Midbrain (tissue), 1 donor: ENCODE measurements at regions not wholly inside any gene's neighbourhood (a gene's known extent, or its start where the extent isn't known, plus 50 kb on each side); places are given as distances from the start of the nearest gene placed in this dataset.
"Not testable (repeated sequence)": the region's sequence is repeated elsewhere in the genome, so short reads cannot be mapped to it uniquely, and the experiment has no call there.

Source experiments
- DNase-seq: peaks from one replicate; lab custom pipeline; 2025; lab: John Stamatoyannopoulos, UW

- no peak for DNase-seq
These were observed 373.9 kb downstream of the PIK3C3 start for GRCh38 chr18:42328931-42329330.

DNA sequence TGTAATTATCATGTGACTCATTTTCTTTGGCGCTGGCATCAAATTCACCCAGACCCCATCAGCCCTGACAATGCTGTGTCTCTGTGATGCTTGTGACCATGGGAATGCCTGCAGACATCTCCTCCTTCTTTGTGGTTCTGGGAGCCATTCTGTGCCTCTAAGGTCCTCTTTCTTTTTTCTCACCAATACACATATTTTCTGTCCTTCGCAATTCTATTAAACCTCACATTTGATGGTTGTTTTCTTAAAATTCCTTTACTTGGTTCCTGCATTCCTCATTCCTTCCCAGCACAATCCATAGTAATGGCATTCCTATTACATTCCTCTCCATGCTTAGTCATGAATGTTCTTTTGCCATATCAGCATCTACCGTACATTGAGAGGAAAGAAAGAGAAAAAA is 375.3 kb downstream of the PIK3C3 start:
- no peak for DNase-seq

DNA sequence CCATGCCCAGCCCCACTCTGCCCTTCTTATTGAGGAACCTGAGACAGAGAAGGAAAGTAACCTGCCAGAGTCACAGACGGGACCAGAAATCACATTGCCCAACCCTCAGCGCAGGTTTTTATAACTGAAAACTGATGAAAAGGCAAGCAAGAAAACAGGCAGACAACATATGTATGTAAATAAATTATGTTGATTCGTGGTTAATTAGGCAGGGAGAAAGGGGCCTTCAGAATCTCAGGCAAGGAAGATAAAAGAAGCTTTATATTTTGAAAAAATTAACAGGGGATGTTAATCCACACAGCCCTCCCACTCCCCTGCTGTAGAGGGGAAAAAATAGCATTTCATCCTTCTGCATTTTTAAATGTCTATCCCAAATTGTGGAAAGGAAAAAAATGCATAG is 378.5 kb downstream of the PIK3C3 start:
- no peak for DNase-seq

DNA sequence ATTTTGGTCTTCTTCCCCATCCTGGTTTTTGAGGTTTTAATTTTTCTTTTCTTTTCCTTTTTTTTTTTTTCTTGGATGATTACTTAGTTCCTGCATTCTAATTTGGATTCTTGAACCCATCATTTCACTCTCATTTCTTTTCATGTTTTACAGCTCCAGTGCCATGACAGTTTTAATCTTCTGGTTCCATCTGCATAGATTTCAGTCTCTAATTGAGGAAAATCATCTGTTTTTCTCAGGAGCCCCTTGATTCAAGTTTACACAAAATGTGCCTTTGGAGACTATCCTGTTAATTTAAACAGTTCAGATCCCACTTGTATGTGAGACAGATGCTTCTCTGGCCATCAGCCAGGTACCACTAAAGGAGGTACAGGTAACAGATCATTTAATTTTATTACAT is 379.9 kb downstream of the PIK3C3 start:
- DNase-seq = no peak

GRCh38 chr18:42336139-42336538 is 381.1 kb downstream of the PIK3C3 start:
- no peak for DNase-seq

GRCh38 chr18:42337337-42337736 is 382.3 kb downstream of the PIK3C3 start:
- not testable (repeated sequence) for DNase-seq

DNA sequence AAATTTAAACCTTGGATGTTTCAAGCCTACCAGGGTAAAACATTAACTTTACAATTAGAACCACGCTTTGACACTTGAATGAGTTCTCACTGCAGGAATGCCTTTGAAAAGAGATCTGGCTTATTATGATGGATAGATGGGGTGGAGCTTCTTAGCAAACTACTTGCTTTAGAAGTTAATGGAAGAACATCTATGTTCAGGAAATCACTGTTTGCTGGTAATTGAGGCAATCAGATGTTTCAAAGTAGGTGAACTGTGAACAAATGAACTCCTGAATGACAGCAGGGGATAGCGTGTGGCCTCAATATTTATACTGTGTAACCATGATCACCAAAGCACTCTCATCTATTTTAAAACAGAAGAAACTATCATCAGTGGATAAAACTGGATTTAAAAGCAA is 383.6 kb downstream of the PIK3C3 start:
- peak; percentile 0 for DNase-seq

GRCh38 chr18:42339372-42339771 is 384.3 kb downstream of the PIK3C3 start:
- DNase-seq = peak; percentile 34

GRCh38 chr18:42340423-42341009 is 385.5 kb downstream of the PIK3C3 start:
- no peak for DNase-seq

GRCh38 chr18:42341423-42341822 is 386.4 kb downstream of the PIK3C3 start:
- DNase-seq = no peak

DNA sequence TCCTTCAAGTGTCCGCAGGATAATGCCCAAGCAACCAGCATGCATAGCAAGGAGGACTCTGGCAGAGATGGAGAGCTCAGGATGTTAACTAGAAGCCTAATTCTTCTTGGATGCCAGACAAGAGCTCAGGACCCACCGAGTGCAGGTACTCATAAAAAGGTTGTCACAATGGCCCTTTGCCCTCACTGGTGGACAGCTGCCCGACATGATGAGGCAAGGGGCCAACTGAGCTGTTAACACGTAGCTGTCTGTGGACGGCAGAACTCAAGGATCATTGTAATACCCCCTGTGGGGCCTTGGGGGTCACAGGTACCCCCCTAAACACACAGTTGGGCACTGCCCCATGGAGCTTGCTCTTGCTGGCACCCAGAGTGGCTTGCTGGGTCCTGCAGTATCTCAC is 393.7 kb downstream of the PIK3C3 start:
- DNase-seq = no peak

GRCh38 chr18:42351455-42351854 is 396.4 kb downstream of the PIK3C3 start:
- no peak for DNase-seq

GRCh38 chr18:42360716-42361115 is 405.7 kb downstream of the PIK3C3 start:
- DNase-seq = no peak

DNA sequence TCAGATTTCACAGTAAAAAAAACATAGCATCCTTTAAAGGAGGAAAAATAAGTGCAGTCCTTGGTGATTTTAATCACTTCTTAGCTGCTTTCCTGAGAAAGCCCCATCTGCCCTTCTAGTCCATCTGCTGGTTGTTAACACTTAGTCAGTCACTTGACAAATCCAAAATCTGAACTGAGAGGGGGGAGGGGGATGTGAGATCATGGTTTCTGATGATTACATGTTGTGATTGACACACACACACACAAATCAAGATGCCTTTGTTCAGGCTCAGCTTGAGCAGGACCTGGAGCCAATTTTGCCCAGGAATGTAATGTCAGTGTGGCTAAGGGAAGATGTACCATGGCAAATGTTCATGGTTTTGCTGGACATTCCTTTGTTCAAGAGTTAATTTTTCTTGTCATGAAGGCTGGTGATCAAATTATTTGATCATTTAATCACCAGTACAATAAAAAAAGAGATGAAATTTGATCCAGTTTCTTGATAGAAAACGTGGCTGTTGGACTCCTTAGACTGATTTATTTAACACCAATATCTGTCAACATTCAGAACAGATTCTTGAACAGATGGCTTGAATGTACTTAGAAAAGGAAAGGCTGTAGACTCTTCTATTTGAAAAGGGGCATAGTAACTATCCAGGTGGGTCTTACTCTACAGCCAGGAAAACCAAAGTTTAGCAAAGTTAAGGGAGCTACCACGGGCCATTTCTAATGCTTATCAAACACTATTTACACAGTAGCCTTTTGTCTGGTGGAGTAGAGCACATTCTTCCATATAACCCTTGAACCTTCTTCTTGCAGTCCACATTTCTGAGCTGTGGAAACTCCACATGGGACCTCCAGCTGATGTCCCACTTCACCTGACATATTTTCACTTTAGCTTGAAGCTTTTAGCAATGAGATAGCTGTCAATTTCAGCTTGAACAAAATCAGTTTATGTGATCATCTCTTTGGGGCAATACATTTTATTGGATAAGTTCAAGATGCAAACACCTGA is 408.7 kb downstream of the PIK3C3 start:
- no peak for DNase-seq

DNA sequence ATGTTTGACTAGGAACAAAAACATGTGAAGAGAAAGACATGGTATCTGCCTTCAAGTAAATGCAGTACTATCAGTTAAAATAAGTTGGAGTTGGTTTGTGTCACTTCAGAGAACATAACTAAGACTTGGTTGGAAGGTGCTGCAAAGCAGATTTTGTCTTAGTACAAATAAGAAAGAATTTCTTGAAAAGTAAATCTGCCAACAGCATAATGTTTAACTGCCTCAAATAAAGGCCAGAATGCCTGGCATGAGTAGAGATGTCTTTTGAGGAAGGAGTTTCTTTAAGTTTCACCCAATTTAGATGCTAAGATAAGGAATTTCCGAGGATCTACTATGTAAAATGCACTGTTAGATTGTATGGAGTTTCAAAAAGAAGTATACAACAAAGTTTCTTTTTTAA is 409.7 kb downstream of the PIK3C3 start:
- DNase-seq = no peak

- DNase-seq = no peak
These were observed 410.6 kb downstream of the PIK3C3 start for GRCh38 chr18:42365591-42365990.

DNA sequence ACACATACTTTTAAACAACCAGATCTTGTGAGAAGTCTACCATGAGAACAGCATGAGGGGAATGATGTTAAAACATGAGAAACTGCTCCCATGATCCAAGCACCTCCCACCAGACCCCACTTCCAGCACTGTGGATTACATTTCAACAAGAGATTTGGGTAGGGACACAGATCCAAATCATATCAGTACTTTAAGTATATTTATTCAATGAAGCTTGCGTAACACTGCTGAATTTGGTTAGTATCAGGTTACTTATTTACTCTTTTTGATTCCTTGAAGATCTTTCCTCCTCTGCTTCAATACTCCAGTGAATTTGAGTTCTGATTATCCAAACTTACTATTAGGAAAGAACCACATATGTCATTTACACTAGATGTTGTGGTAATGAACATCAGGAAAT is 418.6 kb downstream of the PIK3C3 start:
- DNase-seq = no peak

DNA sequence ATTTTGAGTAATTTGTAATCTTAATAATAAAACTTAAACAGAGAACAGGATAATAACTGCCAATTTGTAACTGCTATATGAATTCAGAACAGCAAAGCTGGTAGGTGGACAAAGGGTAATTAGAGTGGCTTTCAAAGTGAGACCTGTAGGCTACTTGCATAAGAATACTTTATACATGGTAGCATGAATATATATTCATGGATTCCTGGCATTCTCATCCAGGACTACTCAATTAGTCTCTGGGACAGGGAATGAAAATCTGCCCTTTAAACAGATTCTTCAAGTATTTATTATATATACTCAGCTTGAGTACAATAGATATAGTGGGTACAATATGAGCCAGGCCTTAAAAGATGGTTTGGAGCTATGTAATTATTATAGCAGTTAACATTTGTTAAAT is 419.9 kb downstream of the PIK3C3 start:
- no peak for DNase-seq

GRCh38 chr18:42378854-42379253 is 423.8 kb downstream of the PIK3C3 start:
- not testable (repeated sequence) for DNase-seq

GRCh38 chr18:42381236-42381635 is 426.2 kb downstream of the PIK3C3 start:
- DNase-seq = not testable (repeated sequence)

DNA sequence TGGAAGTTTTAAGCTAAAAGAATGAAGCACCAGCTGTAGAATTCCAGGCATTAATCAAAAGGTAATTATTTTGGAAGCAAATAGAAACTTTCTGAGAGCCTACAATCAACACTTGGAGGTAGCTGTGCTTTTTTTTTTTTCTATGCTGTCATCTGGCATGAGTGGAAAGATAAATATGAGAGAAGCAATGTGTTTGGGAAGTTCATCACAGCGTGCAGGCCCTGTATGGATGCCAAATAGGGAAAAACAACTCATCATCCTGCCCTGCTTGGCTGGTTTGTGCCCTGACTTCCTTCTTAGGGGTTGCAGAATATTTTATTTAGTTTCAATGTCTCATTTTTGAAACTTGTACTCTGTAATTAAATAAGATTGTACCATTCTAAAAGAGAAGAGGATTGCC is 437.4 kb downstream of the PIK3C3 start:
- DNase-seq = no peak

GRCh38 chr18:42392926-42393325 is 437.9 kb downstream of the PIK3C3 start:
- no peak for DNase-seq

DNA sequence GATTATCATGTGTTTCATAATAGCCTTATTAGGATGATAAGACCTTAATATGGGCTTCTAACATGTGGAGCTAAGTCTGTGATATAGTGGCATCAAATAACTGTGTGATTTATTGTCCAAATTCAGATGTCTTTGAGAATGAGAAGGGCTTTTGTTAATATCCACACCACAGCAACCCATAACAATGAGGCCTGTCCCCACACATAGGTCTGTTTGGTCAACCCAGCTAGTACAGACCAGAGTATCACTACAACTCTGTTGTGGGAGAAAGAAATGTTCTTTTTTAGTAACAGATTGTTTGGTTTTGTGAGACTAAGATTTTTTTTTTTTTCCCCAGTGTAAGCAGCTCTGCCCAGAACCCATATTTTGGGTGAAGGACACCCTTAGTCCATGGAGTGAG is 439.2 kb downstream of the PIK3C3 start:
- peak; percentile 16 for DNase-seq
